ENCODE measurements at regions not wholly inside any gene's neighbourhood (a gene's known extent, or its start where the extent isn't known, plus 50 kb on each side); places are given as distances from the start of the nearest gene placed in this dataset.
"Not testable (repeated sequence)": the region's sequence is repeated elsewhere in the genome, so short reads cannot be mapped to it uniquely, and the experiment has no call there.

DNA sequence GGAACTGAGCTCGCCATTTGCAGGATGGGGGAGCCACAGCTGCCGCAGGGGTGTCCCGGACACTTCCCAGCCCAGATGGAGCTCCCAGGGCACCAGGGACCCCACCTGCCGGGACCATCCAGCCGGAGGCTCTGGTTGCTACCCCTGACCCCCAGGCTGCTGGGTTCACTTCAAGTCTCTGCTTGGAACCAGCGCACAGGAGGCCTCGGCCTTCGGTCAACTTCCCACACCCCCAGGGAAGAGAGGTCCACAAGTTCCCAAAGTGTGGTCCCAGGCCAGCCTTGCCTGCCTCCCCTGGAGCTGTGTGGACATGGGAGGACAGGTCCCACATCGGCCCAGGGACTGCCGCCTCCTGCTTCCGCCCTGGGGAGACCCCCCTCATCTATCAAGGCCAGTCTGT, 117.0 kb downstream of the TEX29 start:
- Histone ChIP-seq H4K20me1 (ENCODE audit: low read depth, low read length) (no peaks in the 10 kb centered on the region), H3K36me3 (ENCODE audit: low read length) (no peaks in the 10 kb centered on the region), H3K4me2 (ENCODE audit: low read depth, low read length, poor library complexity, severe bottlenecking) (no peak overlapping the region), H3K27ac (ENCODE audit: low read depth, low read length) (no peak overlapping the region), H3K9me3 (ENCODE audit: insufficient read depth, low read length) (no peaks in the 10 kb centered on the region), H2AFZ (ENCODE audit: low read depth, low read length, severe bottlenecking) (no peak overlapping the region), H3K27me3 (ENCODE audit: low read length) (no peaks in the 10 kb centered on the region), H3F3A (ENCODE audit: insufficient read depth) (no peaks in the 10 kb centered on the region), H3K9me2 (replicated peaks; ENCODE audit: insufficient read depth, low read length) (no peaks in the 10 kb centered on the region), H3K9ac (ENCODE audit: low read length) (no peak overlapping the region), H3K4me3 (ENCODE audit: insufficient read depth, low read length, poor library complexity, severe bottlenecking) (no peak overlapping the region), H3K79me2 (ENCODE audit: insufficient read depth, low read length) (no peaks in the 10 kb centered on the region)
- no peak for TF ChIP-seq EZH2phosphoT487 (conservative IDR thresholded peaks at IDR 0.05; ENCODE audit: low read length)
- TF ChIP-seq, protein P1, sequence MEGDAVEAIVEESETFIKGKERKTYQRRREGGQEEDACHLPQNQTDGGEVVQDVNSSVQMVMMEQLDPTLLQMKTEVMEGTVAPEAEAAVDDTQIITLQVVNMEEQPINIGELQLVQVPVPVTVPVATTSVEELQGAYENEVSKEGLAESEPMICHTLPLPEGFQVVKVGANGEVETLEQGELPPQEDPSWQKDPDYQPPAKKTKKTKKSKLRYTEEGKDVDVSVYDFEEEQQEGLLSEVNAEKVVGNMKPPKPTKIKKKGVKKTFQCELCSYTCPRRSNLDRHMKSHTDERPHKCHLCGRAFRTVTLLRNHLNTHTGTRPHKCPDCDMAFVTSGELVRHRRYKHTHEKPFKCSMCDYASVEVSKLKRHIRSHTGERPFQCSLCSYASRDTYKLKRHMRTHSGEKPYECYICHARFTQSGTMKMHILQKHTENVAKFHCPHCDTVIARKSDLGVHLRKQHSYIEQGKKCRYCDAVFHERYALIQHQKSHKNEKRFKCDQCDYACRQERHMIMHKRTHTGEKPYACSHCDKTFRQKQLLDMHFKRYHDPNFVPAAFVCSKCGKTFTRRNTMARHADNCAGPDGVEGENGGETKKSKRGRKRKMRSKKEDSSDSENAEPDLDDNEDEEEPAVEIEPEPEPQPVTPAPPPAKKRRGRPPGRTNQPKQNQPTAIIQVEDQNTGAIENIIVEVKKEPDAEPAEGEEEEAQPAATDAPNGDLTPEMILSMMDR (IDR thresholded peaks at IDR 0.05; ENCODE audit: insufficient read depth, low read length, poor library complexity, severe bottlenecking) = no peak

DNA sequence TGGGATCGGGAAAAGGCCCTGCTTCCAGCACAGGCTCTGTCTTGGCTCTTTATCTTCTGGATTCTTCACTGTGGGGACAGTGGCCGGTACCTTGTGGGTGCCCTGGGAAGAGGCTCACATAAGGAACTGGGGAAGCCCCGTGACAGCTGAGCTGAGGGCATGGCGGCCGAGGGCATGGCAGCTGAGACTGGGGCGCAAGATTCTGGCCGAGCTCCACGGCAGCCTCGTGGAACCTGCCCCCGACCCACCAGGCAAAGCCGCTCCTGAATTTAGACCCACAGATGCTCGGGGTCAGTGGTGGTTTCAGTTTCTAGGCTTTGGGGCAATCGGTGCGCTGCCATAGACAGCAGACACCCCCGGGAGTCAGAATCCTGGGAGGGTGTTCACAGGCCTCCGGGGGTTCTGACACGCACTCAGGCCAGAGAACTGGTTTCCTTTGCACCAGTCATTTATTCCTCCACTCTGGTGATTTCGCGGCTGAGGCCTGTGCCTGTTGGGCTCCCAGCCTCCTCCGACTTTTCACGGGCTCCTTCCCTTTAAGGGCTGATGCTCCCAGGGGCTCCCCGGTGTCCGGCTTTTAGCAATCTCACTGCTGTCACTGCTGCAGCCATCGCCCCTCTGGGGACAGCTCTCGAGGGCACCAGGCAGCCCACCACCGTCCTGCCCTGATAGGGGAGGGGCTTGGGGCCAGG, 117.6 kb downstream of the TEX29 start:
- H3K4me2 ChIP-seq (ENCODE audit: low read depth, low read length, poor library complexity, severe bottlenecking) = no peak overlapping the region
- H3K27ac ChIP-seq (ENCODE audit: low read depth, low read length) = no peak overlapping the region
- H3K9ac ChIP-seq (ENCODE audit: low read length) = no peak overlapping the region
- H4K20me1 ChIP-seq (ENCODE audit: low read depth, low read length) = no peaks in the 10 kb centered on the region
- no peaks in the 10 kb centered on the region for H3K36me3 ChIP-seq (ENCODE audit: low read length)
- H3K9me2 ChIP-seq (replicated peaks; ENCODE audit: insufficient read depth, low read length) = no peaks in the 10 kb centered on the region
- no peak overlapping the region for H2AFZ ChIP-seq (ENCODE audit: low read depth, low read length, severe bottlenecking)
- H3K79me2 ChIP-seq (ENCODE audit: insufficient read depth, low read length) = no peaks in the 10 kb centered on the region
- no peaks in the 10 kb centered on the region for H3F3A ChIP-seq (ENCODE audit: insufficient read depth)
- H3K9me3 ChIP-seq (ENCODE audit: insufficient read depth, low read length) = no peaks in the 10 kb centered on the region
- no peak for TF ChIP-seq EZH2phosphoT487 (conservative IDR thresholded peaks at IDR 0.05; ENCODE audit: low read length)
- TF ChIP-seq, protein P1 (IDR thresholded peaks at IDR 0.05; ENCODE audit: insufficient read depth, low read length, poor library complexity, severe bottlenecking) = no peak
- no peak overlapping the region for H3K4me3 ChIP-seq (ENCODE audit: insufficient read depth, low read length, poor library complexity, severe bottlenecking)
- H3K27me3 ChIP-seq (ENCODE audit: low read length) = no peaks in the 10 kb centered on the region

GRCh38 chr13:111440492-111440891, 120.0 kb downstream of the TEX29 start:
- not testable (repeated sequence) for H3K27ac ChIP-seq (ENCODE audit: low read depth, low read length); H2AFZ ChIP-seq (ENCODE audit: low read depth, low read length, severe bottlenecking); H4K20me1 ChIP-seq (ENCODE audit: low read depth, low read length); H3K79me2 ChIP-seq (ENCODE audit: insufficient read depth, low read length); H3K9ac ChIP-seq (ENCODE audit: low read length); H3K36me3 ChIP-seq (ENCODE audit: low read length); H3K27me3 ChIP-seq (ENCODE audit: low read length); H3K4me3 ChIP-seq (ENCODE audit: insufficient read depth, low read length, poor library complexity, severe bottlenecking); H3F3A ChIP-seq (ENCODE audit: insufficient read depth); H3K9me3 ChIP-seq (ENCODE audit: insufficient read depth, low read length); H3K9me2 ChIP-seq (replicated peaks; ENCODE audit: insufficient read depth, low read length); H3K4me2 ChIP-seq (ENCODE audit: low read depth, low read length, poor library complexity, severe bottlenecking)
- TF ChIP-seq, protein P1 (IDR thresholded peaks at IDR 0.05; ENCODE audit: insufficient read depth, low read length, poor library complexity, severe bottlenecking) = peak; percentile 24
